HFF-Myc (cell line): ENCODE measurements at regions not wholly inside any gene's neighbourhood (a gene's known extent, or its start where the extent isn't known, plus 50 kb on each side); places are given as distances from the start of the nearest gene placed in this dataset.

Experiments
- DNase-seq: peaks from one replicate; pipeline ENCODE4 v3.0.0-alpha.2; 2011; ENCODE audit warnings: low read depth; ENCODE audit errors: extremely low read depth
- H3K4me3 ChIP-seq: replicated peaks from 2 replicates; pipeline ENCODE4 v1.5.1; 2011; ENCODE audit warnings: low read depth, mild to moderate bottlenecking, control low read depth, low read length
- TF ChIP-seq, protein P1 (sequence below): IDR thresholded peaks from 2 replicates; pipeline ENCODE4 v1.5.1; 2012; ENCODE audit warnings: mild to moderate bottlenecking, low read depth, low read length, control low read depth; ENCODE audit errors: missing control alignments

DNA sequence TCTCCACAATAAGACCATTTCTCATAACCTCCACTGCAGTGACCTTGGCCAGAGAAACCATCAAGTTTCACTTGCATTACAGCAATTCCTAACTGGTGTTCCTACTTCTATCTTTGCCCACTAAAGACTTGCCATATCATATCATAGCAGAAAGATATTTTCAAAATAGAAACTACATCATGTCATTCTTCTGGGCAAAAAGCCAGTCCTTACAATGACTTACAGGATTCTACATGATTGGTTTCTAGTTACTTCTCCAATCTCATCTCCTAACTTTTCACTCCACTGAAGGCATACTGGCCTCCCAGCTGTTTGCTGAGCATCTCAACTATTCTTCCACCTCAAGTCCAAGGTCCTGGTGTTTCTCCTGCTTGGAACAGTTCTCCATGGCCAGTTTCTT, 151.4 kb downstream of the HNMT start:
- TF ChIP-seq, protein P1, sequence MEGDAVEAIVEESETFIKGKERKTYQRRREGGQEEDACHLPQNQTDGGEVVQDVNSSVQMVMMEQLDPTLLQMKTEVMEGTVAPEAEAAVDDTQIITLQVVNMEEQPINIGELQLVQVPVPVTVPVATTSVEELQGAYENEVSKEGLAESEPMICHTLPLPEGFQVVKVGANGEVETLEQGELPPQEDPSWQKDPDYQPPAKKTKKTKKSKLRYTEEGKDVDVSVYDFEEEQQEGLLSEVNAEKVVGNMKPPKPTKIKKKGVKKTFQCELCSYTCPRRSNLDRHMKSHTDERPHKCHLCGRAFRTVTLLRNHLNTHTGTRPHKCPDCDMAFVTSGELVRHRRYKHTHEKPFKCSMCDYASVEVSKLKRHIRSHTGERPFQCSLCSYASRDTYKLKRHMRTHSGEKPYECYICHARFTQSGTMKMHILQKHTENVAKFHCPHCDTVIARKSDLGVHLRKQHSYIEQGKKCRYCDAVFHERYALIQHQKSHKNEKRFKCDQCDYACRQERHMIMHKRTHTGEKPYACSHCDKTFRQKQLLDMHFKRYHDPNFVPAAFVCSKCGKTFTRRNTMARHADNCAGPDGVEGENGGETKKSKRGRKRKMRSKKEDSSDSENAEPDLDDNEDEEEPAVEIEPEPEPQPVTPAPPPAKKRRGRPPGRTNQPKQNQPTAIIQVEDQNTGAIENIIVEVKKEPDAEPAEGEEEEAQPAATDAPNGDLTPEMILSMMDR, result no peak
- no peak for DNase-seq
- no peak overlapping the region for H3K4me3 ChIP-seq

DNA sequence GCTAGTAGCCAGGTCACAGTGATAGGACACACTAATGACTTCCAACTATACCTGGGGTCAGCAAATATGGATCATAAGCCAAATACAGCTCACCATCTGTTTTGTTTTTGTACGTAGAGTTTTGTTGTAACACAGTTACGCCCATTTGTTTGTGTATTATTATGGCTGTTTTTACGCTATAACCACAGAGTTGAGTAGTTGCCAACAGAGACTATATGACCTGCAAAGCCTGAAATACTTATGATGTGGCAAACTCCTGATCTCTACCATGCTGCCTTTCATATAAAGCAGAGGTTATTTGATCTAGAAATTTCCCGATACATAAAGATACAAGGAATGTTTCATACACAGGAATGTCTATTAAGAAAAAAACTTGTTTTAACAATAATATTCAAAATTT, 152.2 kb downstream of the HNMT start:
- H3K4me3 ChIP-seq, result no peak overlapping the region
- DNase-seq, result no peak
- TF ChIP-seq, protein P1, result no peak

DNA sequence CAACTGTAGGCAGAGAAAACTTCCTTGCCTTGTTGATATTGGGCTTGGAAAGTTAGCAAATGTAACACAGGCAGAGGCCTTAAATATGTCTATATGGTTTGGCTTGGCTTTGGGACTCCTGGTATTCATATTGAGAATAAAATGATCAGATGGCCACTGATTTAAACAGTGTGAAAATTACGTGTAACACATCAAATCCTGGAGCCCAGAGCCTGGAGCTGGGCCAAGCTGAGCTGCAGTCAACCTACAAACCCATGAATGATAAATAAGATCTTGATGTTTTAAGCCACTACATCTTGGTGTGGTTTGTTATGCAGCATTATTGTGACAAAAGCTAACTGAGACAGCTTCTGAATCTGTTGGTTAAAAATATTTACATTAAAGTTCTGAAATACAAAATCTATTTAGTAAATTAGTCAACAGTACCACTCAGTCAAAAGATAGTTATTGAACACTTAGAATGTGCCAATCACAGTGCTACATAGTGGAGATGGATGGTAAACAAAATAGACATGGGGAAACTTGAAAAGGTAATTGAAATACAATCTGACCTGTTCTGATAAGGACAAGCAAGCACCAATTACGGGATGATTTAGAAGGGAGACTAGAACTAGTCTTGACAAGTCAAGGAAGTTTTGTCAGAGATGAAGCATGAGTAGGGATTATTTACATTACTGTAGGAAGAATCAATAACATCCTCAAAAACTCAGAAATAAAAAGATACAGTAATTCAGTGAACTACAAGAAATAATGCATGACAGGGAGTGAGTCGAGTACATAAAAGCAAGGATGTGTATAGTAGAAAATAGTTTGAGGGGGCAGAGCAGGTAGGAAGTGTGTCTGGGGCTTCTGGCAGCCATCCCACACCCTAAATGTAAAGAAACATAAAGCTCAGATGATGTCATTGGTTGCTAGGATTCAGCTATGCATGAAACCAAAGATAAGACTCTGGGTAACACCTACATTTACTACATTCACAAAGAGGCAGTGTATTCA, 157.7 kb downstream of the HNMT start:
- TF ChIP-seq, protein P1, result no peak
- DNase-seq, result no peak
- no peak overlapping the region for H3K4me3 ChIP-seq

DNA sequence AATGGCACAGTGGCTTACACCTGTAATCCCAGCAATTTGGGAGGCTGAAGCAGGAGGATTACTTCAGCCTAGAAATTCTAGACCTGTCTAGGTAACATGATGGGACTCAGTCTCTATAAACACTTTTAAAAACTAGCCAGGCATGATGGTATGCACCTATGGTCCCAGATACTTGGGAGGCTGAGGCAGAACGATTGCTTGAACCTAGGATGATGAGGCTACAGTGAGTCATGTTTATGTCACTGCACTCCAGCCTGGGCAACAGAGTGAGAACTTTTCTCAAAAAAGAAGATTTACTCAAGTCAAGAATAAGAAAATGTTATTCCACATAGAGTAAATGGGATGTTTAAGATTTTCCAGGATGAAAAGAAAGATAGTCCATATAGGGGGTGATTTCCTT, 158.6 kb downstream of the HNMT start:
- TF ChIP-seq, protein P1, result no peak
- H3K4me3 ChIP-seq, result no peak overlapping the region
- no peak for DNase-seq

DNA sequence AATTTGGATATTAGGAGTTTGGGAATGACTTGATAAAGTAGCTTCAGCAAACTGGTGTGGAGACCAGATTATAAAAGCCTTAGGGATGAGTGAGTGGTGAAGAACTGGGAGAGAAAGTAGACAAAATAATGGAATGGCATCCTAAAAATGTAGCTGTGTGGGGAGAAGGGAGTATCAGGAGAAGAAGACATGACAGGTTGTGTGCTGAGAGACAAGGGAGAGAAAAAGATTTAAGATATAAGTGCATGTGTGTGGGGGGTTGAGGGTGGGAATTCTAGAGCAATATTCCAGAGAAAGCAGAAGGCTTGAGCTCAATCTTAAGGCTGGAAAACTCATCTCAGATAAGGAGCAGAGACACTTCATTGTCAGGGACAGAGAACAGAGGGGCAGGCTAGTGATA, 159.5 kb downstream of the HNMT start:
- no peak overlapping the region for H3K4me3 ChIP-seq
- no peak for DNase-seq
- TF ChIP-seq, protein P1, result no peak

DNA sequence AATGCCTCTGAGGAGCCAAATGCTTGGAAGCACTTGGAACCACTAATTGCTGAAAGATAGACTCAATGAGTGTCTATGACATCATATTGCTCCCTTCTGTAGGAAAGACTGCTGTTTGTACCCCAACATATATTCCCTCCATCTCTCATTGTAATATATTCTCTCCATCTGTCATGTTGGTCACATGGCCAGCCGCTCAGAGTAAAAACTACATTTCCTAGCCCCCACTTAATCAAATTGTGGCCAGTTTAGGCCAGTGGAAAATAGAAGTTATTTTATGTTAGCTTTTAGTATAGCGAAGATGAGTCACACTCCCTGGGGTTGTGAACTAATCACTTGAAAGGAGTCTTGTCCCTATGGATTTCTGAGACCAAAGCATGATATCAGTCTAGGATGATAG, 160.2 kb downstream of the HNMT start:
- no peak for DNase-seq
- TF ChIP-seq, protein P1, result no peak
- H3K4me3 ChIP-seq, result no peak overlapping the region
